Fibroblast of upper back skin (primary cell): ENCODE measurements at regions not wholly inside any gene's neighbourhood (a gene's known extent, or its start where the extent isn't known, plus 50 kb on each side); places are given as distances from the start of the nearest gene placed in this dataset.
"Not testable (repeated sequence)": the region's sequence is repeated elsewhere in the genome, so short reads cannot be mapped to it uniquely, and the experiment has no call there.

Source experiments
- DNase-seq: peaks from one replicate; pipeline ENCODE4 v3.0.0-alpha.2; 2013

GRCh38 chr4:141543176-141543575 lies 93.2 kb upstream of the IL15 start:
- DNase-seq: no peak

- no peak for DNase-seq
These were observed 92.7 kb upstream of the IL15 start for GRCh38 chr4:141543706-141544105.

DNA sequence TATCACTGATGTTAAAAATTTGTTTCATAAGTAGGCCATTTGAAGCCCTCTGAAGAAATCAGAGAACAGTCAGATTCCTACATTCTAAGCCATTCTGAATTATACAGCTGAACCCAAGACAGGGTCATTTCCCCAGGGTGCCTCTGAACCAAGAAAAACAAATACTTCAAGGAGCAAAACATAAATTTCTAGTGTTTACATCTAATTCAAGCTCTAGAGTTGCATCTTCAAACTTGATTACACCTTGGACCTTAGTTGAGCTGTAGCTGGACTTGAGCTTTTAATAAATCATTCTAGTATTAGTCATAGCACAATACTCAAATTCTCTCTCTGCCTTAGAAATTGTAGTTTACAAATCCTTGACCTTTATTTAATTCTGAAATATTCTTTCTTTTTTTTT lies 87.6 kb upstream of the IL15 start:
- no peak for DNase-seq

- no peak for DNase-seq
These were observed 76.3 kb upstream of the IL15 start for GRCh38 chr4:141560056-141560455.

DNA sequence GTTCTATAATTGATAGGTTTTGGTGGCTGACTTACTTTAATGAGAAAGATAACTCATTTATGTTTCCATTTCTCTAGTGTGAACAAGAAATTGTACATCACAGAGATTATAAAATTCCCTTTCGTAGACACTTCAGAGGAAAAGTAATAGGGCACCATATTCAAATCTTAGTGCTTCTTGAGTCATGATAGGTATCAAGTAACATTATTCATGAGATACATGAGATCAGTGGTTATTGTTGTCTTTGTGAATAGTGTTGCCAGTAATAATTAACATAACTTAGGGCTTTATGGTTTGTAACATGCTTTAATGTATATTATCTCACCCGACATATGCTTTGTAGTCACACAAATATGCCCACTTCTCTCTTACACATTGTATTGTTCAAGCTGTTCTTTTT lies 73.7 kb upstream of the IL15 start:
- DNase-seq: no peak

GRCh38 chr4:141563723-141564122 lies 72.7 kb upstream of the IL15 start:
- DNase-seq: no peak

DNA sequence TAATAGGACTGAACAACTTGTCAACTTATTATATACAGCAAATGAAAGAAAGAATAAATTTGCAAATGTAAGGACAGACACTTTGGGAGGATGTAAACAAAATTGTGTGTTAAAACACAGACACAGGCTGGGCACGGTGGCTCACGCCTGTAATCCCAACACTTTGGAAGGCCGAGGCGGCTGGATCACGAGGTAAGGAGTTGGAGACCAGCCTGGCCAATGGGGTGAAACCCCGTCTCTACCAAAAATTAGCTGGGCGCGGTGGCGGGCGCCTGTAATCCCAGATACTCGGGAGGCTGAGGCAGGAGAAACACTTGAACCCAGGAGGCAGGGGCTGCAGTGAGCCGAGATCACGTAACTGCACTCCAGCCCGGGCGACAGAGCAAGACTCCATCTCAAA lies 71.4 kb upstream of the IL15 start:
- not testable (repeated sequence) for DNase-seq

GRCh38 chr4:141565379-141566089 lies 70.8 kb upstream of the IL15 start:
- no peak for DNase-seq

DNA sequence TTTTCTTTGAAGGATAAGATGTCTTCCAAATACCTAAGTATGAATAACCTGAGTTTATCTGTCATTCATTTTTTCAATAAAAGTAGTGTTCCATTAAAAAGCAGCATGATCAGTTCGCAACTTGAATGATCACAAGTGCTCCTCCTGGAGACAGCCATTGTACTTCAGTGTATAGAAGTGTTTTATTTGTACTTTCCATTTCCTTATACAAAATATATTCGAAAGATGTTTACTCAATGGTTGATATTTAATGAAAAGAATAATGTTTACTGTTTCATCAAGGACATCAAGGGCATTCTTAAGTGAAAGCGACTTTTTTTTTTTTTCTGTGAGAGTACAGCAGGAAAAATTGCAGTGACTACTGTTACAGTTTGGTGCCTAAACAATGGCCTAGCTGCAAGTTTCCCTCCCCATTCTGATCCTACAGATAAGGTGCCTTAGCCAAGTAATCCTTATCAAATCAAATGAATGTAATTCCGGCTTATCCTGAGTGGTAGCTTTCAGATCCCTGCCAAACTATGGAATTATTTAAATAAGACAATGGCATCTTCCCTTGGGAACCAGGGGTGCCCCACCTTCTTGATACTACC lies 69.0 kb upstream of the IL15 start:
- DNase-seq: no peak

DNA sequence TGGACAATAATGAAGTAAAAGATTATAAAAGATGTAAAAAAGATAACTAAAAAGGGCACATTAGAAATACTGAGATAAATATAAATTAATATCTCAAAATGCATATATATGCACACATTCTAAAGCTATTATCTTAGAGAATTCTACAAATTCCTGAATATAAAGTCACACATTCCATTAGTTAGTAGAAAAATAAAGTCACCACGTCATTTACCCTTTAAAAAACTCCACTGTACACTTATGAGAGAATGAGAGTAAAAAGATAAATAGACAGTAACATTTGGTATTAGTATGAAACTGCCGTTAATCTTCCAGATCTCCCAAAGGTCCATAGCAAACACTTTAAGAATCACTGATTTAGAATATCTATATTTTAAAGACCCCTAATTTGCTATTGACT lies 67.2 kb upstream of the IL15 start:
- peak; percentile 61 for DNase-seq

DNA sequence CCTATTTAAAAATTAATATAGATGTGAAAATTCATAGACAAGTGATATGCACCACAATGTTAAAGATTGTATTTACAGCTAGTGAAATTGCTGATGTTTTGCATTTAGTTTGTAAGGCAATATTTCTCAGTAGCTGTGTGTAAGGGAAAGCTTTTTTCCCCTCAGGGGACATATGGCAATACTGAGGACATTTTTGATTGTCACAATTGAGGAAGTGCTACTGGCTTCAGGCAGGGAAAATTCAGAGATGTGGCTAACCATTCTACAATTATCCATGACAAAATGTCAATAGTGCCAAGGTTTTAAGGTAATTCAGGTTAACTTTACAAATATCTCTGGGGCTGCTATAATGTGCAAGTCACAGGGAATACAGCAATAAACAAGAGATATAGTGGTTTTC lies 66.1 kb upstream of the IL15 start:
- no peak for DNase-seq

DNA sequence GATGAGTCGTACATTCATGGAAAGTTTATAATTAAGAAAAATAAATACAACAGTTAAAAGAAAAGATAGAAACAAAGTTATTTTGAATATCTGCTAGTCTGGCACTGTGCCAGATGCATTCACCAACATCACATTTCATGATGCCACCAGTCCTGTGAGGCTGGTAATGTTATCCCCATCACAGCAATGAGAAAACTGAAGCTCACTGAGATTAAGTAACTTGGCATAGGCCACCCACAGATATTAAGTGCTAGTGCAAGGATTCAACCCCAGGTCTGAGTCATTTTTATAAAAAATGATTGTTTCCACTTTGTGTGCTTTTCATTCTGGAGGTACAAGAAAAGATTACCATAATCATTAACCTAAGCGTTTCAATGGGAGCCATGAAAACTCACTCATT lies 65.0 kb upstream of the IL15 start:
- peak; percentile 56 for DNase-seq

GRCh38 chr4:141571793-141572192 lies 64.6 kb upstream of the IL15 start:
- DNase-seq: no peak

DNA sequence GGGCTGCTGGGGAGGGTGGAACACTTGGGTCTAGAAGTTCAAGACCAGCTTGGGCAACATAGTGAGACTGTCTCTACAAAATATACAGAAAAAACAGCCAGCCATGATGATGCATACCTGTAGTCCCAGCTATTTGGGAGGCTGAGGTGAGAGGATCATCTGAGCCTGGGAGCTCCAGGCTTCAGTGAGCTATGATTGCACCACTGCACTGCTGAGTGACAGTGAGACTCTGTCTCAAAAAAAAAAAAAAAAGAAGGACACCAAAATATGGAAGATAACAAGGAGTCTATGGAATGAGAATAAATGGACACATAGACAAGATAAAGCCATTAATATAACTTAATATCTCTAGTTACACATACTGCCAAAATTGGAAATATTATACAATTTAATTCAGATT lies 62.7 kb upstream of the IL15 start:
- DNase-seq: no peak

GRCh38 chr4:141575884-141576283 lies 60.5 kb upstream of the IL15 start:
- DNase-seq: no peak

DNA sequence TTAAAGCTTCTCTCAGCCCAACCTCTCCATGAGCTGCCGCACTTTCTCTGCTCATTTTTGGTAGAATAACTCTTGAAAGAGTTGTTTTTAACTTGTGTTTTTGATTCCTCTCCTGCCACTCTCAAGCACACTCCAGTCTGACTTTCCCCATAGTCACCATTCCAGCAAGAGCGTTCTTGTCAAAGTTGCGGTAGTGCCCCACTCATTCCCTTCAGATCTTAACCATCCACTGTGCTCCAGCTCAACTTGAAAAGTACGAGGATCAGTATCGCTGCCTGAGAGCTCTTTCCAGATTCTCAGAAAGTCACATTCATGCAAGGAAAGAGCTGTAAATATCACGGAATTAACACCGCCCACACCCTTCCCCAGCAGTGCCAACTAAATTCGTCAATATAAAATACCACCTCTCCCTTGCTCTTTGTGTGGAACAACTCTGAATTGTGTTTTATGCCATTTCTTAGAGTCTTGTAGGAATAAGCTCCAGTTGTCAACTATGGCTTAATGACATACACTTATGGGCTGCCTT lies 59.7 kb upstream of the IL15 start:
- no peak for DNase-seq

DNA sequence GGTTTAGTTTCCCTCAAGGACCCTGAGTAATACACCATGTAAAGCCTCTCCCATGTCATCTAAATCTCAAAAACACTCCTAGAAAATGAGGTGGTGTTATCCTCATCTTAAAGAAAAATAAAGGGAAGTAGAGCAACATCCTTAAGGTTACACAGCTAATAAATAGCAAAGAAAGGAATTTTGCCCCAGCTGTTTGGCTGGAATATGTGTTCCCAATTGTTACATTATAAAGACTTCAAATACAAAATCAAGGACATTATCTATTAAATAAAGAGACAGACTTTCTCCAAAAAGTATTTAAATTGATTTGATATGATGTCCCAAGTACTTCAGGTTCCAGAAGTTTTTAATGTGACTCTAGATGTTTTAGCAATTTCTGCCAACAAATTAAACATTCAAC lies 57.9 kb upstream of the IL15 start:
- DNase-seq: no peak

GRCh38 chr4:141580523-141580922 lies 55.9 kb upstream of the IL15 start:
- peak; percentile 24 for DNase-seq
